Neural progenitor cell (in vitro differentiated cells): ENCODE measurements at regions not wholly inside any gene's neighbourhood (a gene's known extent, or its start where the extent isn't known, plus 50 kb on each side); places are given as distances from the start of the nearest gene placed in this dataset.

Experiments used
- EZH2 ChIP-seq: fragments of 200-600 bp; sonication (generic); IDR thresholded peaks from 2 replicates; pipeline ENCODE4 v1.6.1; 2017; ENCODE audit warnings: antibody characterized with exemption, mild to moderate bottlenecking, moderate library complexity
- EZH2phosphoT487 ChIP-seq: fragments of 200-600 bp; sonication (generic); IDR thresholded peaks from 2 replicates; pipeline ENCODE4 v1.6.1; 2017; ENCODE audit warnings: antibody characterized with exemption
- TF ChIP-seq, protein P1 (sequence below): fragments of 200-600 bp; sonication (generic); IDR thresholded peaks from 2 replicates; pipeline ENCODE4 v1.5.1; 2017; ENCODE audit warnings: antibody characterized with exemption, mild to moderate bottlenecking

DNA sequence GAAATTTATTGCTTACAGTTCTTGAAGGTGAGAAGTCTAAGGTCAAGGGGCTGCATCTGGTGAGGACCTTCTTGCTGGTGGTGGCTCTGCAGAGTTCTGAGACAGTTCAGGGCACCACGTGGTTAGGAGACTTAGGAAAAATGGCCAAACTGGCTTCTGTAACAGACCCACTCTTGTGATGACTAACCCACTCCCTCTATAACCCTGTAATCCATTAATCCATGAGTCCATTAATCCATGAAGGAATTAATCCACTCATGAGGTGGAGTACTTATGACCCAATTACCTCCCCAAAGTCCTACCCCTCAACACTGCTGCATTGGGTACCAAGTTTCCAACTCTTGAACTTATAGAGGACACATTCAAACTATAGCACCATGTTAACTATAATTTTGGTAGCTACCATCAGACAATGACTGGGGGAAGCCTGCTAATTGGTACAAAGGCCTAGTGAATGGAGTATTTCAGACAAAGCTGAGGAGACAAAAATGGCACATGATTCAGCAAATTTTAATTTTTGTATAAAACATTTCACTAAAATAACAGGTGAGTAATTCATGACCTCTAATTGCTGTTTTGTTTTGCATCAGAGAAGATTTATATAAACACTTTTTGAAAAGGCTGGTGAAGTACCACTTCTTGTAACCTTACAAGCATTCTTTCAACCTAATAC is 374.1 kb upstream of the TBL1XR1 start:
- TF ChIP-seq, protein P1, sequence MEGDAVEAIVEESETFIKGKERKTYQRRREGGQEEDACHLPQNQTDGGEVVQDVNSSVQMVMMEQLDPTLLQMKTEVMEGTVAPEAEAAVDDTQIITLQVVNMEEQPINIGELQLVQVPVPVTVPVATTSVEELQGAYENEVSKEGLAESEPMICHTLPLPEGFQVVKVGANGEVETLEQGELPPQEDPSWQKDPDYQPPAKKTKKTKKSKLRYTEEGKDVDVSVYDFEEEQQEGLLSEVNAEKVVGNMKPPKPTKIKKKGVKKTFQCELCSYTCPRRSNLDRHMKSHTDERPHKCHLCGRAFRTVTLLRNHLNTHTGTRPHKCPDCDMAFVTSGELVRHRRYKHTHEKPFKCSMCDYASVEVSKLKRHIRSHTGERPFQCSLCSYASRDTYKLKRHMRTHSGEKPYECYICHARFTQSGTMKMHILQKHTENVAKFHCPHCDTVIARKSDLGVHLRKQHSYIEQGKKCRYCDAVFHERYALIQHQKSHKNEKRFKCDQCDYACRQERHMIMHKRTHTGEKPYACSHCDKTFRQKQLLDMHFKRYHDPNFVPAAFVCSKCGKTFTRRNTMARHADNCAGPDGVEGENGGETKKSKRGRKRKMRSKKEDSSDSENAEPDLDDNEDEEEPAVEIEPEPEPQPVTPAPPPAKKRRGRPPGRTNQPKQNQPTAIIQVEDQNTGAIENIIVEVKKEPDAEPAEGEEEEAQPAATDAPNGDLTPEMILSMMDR, result no peak
- no peak for TF ChIP-seq EZH2
- TF ChIP-seq EZH2phosphoT487, result no peak
